ENCODE measurements at regions not wholly inside any gene's neighbourhood (a gene's known extent, or its start where the extent isn't known, plus 50 kb on each side); places are given as distances from the start of the nearest gene placed in this dataset.

DNA sequence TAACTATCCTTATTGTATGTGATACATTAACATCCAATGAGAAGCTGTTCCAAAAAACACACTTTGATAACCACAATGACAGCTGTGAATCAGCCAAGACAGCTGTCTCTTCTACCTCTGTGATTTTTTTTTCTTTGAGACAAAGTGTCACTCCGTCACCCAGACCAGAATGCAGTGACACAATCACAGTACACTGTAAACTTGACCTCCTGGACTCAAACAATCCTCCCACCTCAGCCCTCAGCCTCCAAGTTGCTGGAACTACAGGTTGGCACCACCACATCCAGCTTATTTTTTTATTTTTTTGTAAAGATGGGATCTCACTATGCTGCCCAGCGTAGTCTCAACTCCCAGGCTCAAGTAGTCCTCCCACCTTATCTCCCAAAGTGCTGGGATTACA lies 73.5 kb upstream of the TMCO5A start:
- TF ChIP-seq, protein P1, sequence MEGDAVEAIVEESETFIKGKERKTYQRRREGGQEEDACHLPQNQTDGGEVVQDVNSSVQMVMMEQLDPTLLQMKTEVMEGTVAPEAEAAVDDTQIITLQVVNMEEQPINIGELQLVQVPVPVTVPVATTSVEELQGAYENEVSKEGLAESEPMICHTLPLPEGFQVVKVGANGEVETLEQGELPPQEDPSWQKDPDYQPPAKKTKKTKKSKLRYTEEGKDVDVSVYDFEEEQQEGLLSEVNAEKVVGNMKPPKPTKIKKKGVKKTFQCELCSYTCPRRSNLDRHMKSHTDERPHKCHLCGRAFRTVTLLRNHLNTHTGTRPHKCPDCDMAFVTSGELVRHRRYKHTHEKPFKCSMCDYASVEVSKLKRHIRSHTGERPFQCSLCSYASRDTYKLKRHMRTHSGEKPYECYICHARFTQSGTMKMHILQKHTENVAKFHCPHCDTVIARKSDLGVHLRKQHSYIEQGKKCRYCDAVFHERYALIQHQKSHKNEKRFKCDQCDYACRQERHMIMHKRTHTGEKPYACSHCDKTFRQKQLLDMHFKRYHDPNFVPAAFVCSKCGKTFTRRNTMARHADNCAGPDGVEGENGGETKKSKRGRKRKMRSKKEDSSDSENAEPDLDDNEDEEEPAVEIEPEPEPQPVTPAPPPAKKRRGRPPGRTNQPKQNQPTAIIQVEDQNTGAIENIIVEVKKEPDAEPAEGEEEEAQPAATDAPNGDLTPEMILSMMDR (IDR thresholded peaks at IDR 0.05), result no peak
- no peak for TF ChIP-seq POLR2AphosphoS5 (IDR thresholded peaks at IDR 0.05; ENCODE audit: low read depth, low read length)
- TF ChIP-seq TCF7L2 (IDR thresholded peaks at IDR 0.05; ENCODE audit: low read depth, low read length), result no peak
- TF ChIP-seq REST (IDR thresholded peaks at IDR 0.05; ENCODE audit: insufficient read depth in 1 of 2, low read depth in 2 of 2, low read length in 1 of 2), result no peak
- no peak for TF ChIP-seq SIN3A (IDR thresholded peaks at IDR 0.05; ENCODE audit: borderline replicate concordance, insufficient read depth, low read depth, low read length)

Measured in Panc1 (cell line).